ENCODE measurements at regions not wholly inside any gene's neighbourhood (a gene's known extent, or its start where the extent isn't known, plus 50 kb on each side); places are given as distances from the start of the nearest gene placed in this dataset.
A peak's percentile ranks its signal among the peaks of the same experiment; 100 is the strongest.

- H3K4me3 ChIP-seq (replicated peaks in 1 of 2; ENCODE audit: low read depth in 2 of 2, low read length in 2 of 2) = no peak overlapping the region
- DNase-seq (ENCODE audit: low read depth in 2 of 2) = no peak
- TF ChIP-seq CTCF (IDR thresholded peaks at IDR 0.05; ENCODE audit: low read depth, low read length) = no peak
Measured at GRCh38 chr17:13775450-13775849, 173.7 kb upstream of the HS3ST3A1 start.

GRCh38 chr17:13776027-13776551 lies 174.4 kb upstream of the HS3ST3A1 start:
- DNase-seq (ENCODE audit: low read depth in 2 of 2) = no peak
- TF ChIP-seq CTCF (IDR thresholded peaks at IDR 0.05; ENCODE audit: low read depth, low read length) = no peak
- H3K4me3 ChIP-seq (replicated peaks in 1 of 2; ENCODE audit: low read depth in 2 of 2, low read length in 2 of 2) = no peak overlapping the region

GRCh38 chr17:13777003-13777402 lies 175.3 kb upstream of the HS3ST3A1 start:
- H3K4me3 ChIP-seq (replicated peaks in 1 of 2; ENCODE audit: low read depth in 2 of 2, low read length in 2 of 2) = no peak overlapping the region
- no peak for TF ChIP-seq CTCF (IDR thresholded peaks at IDR 0.05; ENCODE audit: low read depth, low read length)
- DNase-seq (ENCODE audit: low read depth in 2 of 2) = peak in 1 of 2 donors; percentile 58

GRCh38 chr17:13784434-13785095 lies 182.8 kb upstream of the HS3ST3A1 start:
- no peak for TF ChIP-seq CTCF (IDR thresholded peaks at IDR 0.05; ENCODE audit: low read depth, low read length)
- DNase-seq (ENCODE audit: low read depth in 2 of 2) = peak in 1 of 2 donors; percentile 2
- H3K4me3 ChIP-seq (replicated peaks in 1 of 2; ENCODE audit: low read depth in 2 of 2, low read length in 2 of 2) = no peak overlapping the region

- no peak overlapping the region for H3K4me3 ChIP-seq (replicated peaks in 1 of 2; ENCODE audit: low read depth in 2 of 2, low read length in 2 of 2)
- DNase-seq (ENCODE audit: low read depth in 2 of 2) = peak; percentile 17 to 31
- no peak for TF ChIP-seq CTCF (IDR thresholded peaks at IDR 0.05; ENCODE audit: low read depth, low read length)
Measured at GRCh38 chr17:13785981-13786598, 184.4 kb upstream of the HS3ST3A1 start.

- no peak for DNase-seq (ENCODE audit: low read depth in 2 of 2)
- no peak for TF ChIP-seq CTCF (IDR thresholded peaks at IDR 0.05; ENCODE audit: low read depth, low read length)
- no peak overlapping the region for H3K4me3 ChIP-seq (replicated peaks in 1 of 2; ENCODE audit: low read depth in 2 of 2, low read length in 2 of 2)
Measured at GRCh38 chr17:13787636-13788035, 185.9 kb upstream of the HS3ST3A1 start.

All from cardiac fibroblast (primary cell).